NCI-H774 (cell line): ENCODE measurements at regions not wholly inside any gene's neighbourhood (a gene's known extent, or its start where the extent isn't known, plus 50 kb on each side); places are given as distances from the start of the nearest gene placed in this dataset.
A peak's percentile ranks its signal among the peaks of the same experiment; 100 is the strongest.
"Not testable (repeated sequence)": the region's sequence is repeated elsewhere in the genome, so short reads cannot be mapped to it uniquely, and the experiment has no call there.

Source experiments
- DNase-seq: peaks from one replicate; lab custom pipeline; 2025; lab: John Stamatoyannopoulos, UW

DNA sequence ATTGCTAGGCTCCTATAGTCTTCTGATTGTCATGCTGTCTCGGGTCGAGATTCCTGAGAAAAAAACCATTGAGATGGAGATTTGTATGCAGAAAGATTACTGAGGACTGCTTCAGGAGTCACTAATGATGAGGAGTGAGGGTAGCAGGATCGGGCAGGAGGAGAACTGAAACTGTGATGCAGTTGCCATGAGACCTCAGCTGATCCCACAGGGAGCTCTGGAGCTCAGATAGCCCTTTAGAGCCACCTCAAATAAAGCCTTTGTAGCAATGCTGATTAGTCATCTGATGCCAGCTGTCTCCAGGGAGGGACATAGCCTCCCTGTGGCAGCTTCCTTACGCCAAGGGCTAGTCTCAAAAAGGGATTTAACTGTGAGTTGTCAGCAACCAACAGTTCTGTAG lies 256.9 kb downstream of the DMAC1 start:
- DNase-seq: peak; percentile 33

DNA sequence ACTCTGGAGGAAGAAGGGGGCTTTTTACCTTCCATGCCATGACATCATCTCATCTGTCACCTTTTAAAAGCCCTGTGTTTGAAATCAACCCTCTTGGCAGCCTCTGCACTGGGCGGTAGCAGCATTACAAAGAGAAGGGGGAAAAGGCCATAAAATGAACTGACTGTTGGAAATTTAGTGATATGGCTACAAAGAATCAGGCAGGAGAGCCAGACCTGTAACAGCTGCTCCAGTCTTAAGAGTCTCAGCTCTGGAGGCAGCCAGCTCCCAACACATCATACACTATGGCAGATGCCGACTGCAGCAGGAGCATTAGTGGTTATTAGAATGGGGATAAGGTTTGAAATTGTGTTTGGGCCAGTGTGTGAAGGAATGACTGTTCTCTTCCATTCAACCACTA lies 257.5 kb downstream of the DMAC1 start:
- DNase-seq: no peak

DNA sequence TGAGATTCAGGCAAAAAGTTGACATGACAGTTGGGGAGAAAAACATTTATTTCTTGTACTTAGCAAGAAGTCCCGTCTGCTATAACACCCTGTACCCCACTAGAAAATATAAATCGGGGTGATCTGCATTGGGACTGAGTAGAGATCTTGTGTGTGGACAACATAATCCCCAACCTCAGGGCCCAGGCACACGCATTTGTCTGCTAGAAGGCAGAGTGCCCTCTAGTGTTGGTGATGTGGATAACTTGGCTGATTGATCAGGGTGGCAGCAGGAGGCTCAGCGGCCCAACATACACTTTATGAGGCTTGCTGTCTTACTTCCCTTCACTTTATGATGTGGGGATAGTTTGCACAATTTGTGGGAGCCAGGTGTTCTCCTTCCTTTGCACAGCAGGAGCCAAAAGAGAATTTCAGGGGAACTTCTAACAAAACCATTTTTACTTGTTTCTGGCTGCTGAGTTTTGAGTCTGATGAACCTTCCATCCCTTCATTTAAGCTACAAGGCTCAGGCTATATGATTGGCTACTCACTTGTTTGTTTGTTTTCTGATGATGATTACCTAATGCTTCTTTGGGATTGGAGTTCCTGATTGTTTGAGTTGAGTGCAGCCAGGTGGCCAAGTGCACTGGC lies 263.2 kb downstream of the DMAC1 start:
- peak; percentile 72 for DNase-seq

DNA sequence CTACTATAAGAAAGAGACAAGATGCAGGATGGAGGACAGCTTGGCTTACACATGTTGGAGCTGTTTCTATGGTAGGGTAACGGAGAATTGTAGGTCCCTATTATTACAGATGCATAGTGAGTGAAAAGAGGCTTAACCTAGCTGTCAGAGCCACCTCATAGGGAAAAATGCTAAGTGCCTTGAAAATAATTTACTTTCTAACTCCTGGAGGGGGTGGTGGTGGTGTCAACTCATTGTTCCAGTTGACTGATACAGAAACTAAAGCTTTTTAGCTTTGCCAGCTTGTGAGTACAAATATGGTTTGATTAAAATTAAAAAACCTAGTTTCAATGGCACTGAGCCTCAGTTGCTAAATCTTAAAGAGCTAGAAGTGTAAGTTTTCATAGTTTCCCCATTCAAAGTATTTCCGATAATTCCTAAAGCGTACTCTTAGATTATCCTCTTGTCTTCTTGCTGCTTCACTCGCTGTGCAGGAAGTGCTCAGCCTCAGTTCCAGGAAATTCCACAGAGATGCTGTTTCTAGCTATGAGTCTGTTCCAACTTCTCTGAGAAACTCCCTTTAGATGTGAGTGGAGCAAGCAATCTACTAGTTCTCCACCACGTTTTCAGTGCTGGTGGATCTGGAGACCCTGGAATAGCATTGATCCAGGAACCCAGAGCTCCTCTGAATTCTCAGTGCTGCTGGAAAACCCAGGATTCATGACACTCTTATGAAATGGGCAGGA lies 265.2 kb downstream of the DMAC1 start:
- DNase-seq: no peak

DNA sequence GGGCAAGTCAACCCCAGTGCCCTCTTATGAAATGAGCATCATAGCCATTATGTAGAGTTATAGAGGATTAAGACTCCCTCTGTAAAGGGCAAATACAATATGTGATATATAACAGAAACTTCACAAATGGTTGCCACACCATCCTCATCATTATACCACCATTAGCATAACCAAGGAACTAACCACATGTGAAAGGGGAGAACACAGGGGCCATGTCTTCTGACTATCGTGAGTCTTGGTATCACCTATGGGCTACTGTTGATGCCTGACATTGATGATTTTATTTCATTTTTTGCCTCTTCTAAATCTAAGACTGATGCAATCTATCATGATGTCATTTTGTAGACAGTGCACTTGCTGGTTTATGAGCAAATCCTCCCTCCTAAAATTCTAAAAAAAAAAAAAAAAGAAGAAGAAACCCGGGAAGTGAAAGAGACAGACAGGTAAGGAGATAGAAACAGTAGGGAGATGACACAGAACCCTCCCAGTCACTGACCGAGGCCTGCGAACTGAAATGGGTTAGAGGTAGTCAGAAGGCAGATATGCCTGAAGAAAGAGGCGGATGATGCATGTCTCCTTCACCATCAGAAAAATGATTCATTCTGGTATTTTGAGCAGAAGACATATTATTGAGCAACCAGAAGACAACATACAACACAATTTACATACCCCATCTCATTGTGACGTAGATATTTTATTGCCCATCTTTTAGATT lies 266.0 kb downstream of the DMAC1 start:
- DNase-seq: no peak

DNA sequence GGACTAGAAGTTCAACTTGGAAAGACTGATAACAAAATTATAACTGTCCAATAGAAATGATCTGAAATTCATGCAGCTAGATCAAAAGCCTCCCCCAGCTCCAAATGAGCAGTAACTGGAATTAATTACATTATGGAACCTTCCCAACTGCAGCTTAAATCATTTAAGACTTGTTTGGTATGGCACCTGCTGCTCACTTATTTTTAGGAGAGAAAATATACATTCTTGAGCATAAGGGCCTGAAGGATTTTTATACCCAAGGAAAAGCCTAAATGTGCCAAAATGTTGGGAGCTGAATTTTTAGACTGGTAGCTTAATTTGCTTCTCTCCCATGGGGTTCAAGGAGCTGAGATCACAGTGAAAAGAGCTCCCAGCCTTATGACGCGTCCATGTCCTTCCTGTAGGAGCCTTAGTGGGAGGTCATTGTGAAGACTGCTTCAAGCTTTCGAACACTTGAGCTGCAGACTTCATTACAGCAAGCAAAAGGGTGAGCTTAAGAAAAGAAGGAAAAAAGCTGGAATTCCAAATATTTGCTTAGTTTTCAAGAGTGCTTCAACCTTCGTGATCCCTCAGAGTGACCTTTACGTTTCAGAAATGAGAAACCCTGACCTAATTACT lies 276.0 kb downstream of the DMAC1 start:
- DNase-seq: no peak

DNA sequence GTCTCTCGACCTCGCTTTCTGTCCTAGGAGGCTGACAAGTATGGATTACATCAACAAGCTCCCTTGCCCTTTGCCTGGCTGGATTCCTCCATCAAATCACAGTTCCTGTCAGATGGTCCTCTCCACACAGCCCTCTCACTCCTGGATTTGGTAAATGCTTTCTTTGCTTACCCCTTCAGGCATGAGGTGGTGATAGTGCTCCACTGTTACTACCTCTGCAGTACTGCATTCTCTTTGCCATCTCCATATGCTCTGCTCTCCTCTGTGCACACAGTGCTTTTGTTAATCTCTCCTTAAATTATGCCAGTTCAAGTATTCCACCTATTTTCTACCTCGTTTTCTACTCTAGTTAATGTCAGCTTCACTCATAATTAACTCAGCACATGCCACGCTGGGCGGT lies 279.2 kb downstream of the DMAC1 start:
- DNase-seq: no peak

DNA sequence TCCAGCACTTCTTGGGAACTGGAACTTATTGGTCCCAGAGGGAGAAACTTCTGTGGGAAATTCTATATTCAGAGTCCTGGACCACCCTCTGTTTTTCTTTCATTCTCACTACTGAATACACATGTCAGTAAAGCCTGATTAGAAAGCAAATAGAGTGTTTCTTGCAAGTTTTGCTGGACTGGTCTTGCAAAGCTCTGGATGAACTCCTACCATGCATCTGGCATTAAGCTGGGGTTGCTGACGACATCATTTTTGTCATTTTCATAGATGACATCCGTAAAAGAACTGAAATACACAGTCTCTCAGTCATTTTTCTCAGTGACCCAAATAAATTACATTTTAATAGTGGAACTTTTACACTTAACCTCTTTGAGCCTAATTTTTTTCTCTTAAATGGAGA lies 283.2 kb downstream of the DMAC1 start:
- DNase-seq: no peak

DNA sequence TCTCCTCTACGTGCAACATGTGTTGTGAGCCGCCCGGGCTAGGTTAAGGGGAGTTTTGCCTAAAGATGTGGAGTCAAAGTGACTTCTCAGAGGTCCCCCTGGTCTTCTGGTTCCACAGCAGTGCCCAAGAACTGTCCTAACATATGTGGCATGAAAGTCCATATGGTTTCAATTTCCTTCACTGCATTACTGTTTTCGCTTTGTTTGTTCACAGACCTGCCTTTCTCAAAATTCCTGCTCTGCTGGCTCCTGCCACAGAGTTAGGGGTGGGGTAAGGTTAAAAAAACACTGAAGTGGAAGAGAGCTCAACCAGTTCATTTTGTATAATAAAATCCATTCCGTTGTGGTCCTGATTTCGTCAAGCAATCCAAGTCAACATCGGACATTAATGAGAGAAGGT lies 289.4 kb downstream of the DMAC1 start:
- no peak for DNase-seq

DNA sequence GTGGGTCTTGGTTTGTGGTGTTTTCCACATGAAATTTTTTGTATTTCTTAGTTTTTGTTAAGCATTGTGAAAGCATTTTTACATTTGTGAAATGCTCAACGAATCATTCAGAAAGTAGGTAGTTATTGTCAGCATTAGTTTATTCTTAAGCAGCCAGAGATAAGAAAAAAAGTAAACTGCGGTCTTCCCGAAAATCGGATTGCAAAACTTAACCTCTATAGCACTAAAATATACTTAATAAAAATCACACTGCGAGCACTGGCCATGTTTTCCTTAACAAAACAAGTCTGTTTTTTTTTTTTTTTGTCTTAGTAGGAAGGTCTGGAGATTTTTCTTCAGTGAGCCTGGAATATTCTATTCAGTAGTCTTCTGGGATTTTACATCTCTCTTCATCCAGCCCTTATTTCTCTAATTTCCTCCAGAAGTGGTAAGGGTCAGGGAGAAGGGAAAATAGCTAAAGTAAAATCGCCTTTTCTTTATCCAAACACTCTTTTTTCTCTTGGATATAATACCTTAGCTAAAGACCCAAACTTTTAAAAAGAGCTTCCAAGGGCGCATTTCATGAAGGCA lies 289.9 kb downstream of the DMAC1 start:
- DNase-seq: no peak

DNA sequence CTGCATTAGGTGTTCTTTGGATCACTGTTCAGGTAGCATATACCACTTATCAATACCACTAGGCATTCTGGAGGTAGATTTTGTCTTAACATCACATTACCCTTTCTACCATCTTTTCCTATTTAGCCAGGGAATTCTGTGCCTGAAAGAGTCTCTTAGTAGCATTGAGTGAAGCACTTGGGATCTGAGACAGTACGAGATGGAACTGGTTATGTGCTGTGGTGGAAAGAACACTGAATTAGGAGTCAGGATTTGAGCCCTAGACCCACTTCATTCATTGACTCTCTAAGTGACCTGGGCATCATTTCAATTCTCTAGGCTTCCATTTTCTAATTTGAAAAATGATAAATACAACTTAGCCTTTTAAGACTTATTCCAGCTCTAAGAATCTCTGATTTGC lies 291.1 kb downstream of the DMAC1 start:
- no peak for DNase-seq

DNA sequence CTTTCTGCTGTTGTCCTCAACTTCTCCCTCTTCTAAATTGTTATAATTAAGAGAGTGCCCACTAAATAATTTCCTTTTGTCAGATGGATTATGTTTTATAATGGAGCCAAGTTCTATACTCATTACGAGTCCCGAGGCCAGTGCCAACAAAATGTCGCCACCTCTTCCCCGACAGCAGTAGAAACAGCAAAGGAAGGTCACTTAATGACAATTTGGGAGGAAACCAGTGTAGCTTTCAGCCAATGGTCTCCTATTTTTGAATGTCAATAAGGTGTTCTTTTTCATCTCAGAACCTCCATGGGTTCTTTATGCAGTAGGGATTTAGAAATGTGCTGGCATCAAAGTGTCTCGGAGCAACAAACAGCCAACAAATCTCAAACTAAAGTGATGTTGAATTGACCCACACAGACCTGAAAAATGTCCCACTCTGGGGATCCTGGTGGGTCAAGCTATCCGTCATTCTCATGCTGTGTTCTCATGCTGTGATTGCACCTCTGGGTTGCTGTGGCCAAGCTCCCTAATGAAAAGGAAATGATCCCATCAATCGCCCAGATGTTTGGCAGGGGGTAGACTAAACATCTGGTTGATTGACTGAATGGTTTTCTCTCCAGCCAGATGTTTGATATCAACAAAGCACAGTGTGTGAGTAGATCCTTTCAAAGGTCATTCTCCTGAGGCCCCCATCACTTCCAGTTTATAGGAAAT lies 291.9 kb downstream of the DMAC1 start:
- no peak for DNase-seq

DNA sequence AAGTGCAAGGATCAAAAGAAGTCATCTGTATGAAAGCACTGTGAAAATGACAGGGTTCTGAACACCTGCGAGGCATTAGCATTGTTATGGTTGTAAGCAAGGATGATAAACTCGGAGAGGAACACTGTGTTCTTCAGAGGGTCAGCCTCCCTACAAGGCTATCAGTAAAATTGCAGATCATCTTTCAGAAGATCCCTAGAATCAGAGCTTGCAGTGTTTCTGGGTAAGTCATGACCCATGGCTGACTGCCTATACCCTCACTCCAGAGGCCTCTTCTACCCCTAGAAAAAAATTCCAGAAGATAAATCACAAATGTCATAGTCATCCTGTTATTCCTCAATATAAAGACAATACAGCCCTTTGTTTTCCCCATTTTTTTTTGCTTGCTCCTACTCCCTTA lies 292.6 kb downstream of the DMAC1 start:
- no peak for DNase-seq

DNA sequence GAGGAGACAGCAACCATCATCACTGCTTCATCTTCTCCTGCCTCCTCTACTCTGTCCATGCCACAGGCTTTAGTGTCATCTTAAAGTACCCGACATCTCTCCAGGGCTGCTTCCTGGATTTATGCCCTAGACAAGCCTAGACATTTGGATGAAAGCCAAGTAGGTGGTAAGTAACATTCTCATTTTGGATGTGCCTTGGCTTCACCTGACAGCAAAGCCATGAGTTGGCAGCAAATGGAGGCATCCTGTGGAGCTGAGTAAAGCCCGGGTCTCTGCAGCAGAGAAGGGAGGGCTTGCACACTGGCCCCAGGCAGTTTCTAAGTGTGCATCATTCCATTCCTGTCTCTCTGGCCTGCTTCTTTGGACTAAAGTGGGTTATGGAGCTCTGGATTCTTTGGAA lies 299.1 kb downstream of the DMAC1 start:
- DNase-seq: no peak

DNA sequence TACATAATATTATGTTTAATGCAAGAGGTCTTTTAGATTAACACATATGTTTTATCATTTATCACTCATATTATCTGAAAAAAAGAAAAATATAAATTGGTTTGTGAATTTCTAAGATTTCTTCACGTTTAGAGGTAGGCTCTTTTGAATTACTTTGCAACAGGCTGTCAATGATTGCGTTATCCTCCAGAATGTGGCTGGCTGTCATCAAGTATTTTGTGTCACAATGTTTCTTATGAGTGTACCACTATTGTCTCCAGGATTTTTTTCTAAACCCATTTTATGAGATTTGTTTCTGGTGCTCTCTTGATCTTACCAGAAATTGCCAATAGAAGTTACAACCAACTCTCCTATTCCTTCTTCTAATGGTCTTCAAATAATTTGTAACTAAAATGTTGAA lies 307.9 kb downstream of the DMAC1 start:
- DNase-seq: no peak

DNA sequence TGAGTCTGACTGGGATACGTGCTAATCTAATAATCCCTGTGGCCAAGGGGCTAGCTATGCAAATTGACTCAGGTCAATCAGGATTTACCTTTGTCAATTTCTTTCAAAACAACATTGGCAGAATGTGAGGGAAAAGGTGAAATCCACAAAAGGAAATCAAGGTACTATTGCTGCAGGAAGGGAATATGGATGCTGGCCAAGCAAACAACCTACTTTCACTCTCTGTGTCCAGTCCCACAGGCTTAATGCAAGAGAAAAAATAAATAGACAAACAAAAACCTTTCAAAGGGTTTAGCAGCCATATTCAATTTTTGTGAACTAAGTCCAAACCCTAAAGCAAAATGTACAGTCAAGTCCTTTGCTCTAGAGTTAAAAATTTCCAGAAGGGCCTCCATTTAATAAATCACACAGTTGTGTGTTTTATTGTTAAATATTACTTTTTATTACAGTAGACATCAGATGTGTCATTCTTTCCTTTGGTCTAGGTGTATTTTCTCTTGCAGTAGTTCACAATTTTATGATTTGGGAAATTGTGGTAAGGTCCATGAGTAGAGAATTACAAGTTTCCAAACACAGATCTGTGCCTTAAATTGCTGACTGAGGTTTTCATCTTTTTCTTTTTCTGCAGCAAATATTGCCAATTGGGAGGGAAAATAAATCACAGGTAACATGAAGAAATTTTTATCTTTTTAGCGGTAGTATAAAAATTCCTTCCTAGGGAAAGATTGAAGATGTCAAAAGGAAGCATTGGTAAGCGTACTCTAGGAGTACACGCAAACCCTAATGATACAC lies 309.1 kb downstream of the DMAC1 start:
- DNase-seq: no peak

DNA sequence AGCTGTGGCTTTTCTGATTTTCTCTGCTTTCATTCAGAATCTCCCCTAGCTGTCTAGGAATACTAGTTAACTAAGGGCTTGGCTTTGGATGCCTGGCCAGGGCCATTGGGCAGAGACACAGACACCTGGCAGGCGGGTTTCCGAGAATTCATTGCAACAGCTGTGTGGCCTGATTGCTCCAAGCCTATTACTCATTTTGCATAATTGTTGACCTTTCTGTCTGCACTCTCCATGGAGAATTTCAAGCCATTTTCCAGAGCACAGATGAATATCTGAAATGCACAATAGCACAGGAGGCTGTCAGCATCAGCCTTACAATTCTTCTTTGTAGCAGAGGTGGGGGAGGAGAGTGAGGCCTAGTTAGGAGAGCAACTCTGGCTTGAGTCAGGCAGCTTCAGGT lies 310.5 kb downstream of the DMAC1 start:
- peak; percentile 74 for DNase-seq

DNA sequence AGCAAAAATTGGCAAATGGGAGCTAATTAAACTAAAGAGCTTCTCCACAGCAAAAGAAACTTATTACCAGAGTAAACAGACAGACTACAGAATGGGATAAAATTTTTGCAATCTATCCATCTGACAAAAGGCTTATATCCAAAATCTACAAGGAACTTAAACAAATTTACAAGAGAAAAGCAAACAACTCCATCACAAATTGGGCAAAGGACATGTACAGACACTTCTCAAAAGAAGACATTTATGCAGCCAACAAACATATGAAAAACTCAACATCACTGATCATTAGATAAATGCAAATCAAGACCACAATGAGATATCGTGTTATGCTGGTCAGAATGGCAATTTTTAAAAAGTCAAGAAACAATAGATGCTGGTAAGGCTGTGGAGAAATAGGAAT lies 315.6 kb downstream of the DMAC1 start:
- not testable (repeated sequence) for DNase-seq

DNA sequence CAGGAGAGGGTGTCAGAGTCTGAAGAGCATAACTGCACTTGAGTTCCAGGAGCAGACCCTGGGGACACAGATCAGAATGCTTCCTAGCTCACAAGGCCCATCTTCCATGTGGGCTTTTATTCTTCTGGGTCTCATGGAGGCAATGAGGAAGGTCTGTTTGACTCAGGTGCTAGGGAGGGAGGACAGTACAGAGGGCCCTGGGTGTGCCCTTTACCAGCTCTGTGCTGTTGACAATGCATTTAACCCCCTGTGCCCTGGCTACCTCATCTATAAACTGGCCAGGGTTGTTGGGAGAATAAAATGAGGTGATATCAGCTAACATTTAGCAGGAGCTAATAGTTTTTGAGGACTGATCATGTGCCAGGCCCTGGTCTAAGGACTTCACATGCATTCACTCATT lies 318.0 kb downstream of the DMAC1 start:
- DNase-seq: no peak

DNA sequence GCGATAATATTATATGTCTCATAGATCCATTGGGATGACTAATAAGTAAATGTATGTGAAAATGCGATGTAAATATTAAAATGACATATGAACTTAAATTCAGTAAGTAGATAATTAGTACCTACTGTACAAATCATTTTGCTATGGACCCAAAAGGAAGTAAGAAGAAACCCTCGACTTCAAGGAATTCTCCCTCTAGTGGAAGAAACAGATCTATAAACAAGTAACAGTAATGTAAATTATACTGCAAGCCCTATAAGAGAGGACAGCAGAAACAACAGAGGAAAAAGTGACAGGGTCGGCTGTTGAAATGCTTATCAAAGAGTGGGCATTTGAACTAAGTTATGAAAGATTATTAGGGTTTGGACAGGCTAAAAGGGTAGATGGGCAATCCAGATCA lies 320.3 kb downstream of the DMAC1 start:
- no peak for DNase-seq

DNA sequence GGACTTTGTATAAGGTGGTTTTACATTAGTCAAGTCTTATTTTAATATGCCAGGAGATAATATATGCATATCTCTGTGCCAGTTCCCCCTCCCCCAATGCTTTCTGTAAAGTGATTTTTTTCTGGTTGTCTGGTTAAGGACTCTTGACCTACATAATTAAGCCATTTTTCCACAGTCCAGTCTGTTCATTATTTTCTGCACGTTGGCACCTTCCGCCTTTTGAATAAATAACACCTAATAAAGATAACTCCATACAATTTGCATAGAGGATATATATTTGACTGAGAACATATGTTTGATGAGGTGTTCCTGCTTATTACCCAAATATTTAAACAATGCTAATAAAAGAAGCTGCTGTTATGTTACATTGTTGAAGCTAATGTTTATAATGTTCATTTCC lies 320.9 kb downstream of the DMAC1 start:
- no peak for DNase-seq
